ENCODE measurements at regions not wholly inside any gene's neighbourhood (a gene's known extent, or its start where the extent isn't known, plus 50 kb on each side); places are given as distances from the start of the nearest gene placed in this dataset.

DNA sequence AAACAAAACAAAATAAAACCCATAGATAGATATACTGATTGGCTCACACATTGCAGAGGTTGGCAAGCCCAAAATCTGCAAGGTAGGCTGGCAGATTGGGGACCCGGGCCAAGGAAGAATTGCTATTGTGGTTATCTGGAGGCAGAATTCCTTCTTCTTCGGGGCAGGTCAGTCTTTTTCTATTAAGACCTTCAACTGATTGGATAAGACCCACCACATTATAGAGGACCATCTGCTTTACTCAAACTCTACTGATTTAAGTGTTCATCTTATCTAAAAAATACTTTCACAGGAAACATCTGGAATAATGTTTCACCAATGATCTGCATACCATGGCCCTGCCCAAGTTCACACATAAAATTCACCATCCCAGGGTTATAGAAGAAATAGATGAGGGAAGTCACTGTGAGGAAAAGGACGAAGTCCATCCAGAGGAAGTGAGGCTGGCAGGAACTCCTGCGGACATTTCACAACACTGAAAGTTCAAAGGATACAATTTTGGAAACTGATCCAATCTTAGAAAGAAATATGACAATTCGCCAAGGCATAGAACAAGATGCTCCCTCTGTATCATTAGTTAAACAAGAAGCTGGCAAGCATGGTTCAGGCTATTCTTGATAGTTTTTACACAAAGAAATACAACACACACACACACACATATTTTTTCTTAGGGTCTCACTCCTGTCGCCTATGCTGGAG is 127.6 kb upstream of the MED13L start:
- DNase-seq = no peak

GRCh38 chr12:116406529-116406928 is 129.0 kb upstream of the MED13L start:
- no peak for DNase-seq

- no peak for DNase-seq
Observed at GRCh38 chr12:116408489-116409250, 131.2 kb upstream of the MED13L start.

DNA sequence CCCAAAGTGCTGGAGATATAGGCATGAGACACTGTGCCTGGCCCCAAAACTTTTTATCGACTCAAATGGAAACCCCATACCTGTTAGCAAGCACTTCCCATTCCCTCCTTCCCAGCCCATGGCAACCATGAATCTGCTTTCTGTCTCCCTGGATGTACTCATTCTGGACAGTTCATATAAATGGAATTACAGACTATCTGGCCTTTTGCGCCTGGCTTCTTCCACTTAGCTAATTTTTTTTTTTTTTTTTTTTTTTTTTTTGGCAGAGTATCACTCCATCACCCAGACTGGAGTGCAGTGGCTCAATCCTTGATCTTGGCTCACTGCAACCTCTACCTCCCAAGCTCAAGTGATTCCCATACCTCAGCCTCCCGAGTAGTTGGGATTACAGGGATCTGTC is 134.5 kb upstream of the MED13L start:
- no peak for DNase-seq

- no peak for DNase-seq
Observed at GRCh38 chr12:116414891-116415290, 137.4 kb upstream of the MED13L start.

DNA sequence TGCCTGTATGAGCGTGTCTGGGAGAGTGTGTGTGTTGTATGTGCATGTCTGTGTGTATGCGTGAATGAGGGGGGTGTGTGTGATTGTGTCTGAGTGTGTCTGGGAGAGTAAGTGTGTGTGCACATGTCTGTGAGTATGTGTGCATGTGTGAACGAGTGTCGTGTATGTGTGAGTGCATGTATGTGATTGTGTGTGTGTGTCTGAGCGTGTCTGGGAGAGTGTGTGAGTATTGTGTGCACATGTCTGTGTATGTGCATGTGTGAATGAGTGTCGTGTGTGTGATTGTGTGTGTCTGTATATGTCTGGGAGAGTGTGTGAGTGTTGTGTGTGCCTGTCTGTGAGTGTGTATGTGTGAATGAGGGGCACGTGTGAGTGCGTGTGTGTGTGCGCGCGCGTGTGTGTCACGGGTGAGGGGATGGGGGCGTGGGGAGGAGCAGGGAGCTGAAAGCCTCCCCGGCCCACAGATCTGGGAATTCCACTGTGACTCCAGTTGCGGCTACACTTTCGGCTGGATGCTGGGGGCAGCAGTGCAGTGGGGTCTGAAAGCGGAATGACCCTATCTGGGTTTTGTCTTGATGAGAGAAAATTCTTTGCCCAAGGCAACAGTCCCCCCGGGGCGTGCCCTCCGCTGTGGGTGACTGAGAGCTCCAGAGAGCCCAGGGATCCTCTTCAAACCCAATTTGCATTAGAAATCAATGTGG is 138.1 kb upstream of the MED13L start:
- DNase-seq = no peak

- no peak for DNase-seq
Observed at GRCh38 chr12:116416166-116416565, 138.7 kb upstream of the MED13L start.

DNA sequence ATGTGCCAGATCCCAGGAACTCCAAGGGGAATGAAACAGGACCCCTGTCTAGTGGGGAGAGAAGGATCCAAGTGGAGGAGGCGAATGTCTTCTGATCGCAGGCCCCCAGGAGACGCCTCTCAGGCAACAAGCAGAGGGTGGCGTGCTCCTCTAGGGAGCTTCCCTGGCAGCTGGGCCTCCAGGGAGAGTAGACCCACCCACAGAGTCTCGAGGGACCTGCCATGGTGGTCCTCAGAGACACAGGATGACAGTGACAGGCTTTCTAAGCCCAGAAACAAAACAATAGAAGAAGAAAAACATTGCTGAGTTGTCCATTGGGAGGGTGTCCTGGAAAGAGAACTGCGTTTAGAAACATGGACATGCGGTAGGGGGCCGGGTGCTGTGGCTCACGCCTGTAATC is 140.6 kb upstream of the MAP1LC3B2 start:
- DNase-seq = no peak

GRCh38 chr12:116420227-116420880 is 138.8 kb upstream of the MAP1LC3B2 start:
- no peak for DNase-seq

DNA sequence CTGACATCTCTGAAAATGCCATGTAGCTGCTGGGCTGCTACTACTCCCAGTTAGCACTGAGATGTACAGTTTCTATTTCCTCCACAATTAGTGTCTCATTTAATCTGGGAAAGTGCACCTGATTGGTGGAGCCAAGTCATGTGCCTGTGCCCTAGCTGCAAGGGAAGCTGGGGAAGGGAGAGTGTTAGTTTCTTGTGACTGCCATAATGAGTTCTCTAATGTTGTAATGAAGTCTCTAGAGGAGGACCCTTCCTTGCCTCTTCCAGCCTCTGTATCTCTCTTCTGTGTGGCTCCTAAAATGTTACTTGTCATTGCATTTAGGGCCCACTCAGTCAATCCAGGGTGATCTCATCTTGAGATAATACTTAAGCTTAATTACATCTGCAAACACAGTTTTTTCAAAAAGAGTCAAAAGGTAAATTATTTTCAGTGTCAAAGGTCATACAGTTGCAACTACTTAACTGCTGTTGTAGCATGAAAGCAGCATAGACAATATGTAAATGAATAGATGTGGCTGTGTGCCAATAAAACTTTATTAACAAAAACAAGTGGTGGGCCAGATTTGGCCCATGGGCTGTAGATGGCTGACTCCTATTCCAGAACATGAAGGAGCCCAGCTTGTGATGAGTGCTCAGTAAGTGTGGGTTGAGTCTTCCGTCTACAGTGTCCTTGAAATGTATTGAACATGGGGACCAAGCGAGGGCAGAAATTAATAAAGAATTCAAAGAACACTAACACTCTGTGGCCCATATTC is 137.2 kb upstream of the MAP1LC3B2 start:
- DNase-seq = no peak

- no peak for DNase-seq
Observed at GRCh38 chr12:116423094-116423493, 136.1 kb upstream of the MAP1LC3B2 start.

DNA sequence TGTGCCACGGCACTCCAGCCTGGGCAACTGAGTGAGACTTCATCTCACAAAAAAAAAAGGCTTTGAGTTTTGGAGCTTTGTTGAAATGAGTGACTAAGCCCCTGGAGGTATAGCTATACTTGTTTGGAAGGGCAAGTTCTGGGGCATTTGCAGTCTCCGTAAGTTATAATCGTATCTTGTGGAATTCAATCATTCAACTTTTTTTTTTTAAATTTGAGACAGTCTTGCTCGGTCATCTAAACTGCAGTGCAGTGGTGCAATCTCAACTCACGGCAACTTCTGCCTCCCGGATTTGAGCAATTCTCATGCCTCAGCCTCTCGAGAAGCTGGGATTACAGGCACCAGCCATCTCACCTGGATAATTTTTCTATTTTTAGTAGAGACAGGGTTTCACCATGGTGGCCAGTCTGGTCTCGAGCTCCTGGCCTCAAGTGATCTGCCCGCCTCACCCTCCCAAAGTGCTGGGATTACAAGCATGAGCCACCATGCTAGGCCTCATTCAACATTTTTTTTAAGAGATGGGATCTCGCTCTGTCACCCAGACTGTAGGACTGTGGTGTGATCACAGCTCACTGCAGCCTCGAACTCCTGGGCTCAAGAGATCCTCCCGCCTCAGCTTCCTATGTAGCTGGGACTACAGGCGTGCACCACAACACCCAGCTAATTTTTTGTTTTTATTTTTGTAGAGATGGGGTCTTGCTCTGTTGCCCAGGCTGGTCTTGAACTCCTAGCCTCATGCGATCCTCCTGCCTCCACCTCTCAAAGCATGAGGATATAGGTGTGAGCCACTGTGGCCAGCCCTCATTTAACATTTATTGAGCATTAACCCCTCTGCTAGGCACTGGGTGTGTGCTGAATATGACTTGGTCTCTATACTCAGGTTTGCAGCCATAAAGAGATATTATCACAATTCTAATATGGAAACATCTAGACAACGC is 133.7 kb upstream of the MAP1LC3B2 start:
- DNase-seq = no peak

DNA sequence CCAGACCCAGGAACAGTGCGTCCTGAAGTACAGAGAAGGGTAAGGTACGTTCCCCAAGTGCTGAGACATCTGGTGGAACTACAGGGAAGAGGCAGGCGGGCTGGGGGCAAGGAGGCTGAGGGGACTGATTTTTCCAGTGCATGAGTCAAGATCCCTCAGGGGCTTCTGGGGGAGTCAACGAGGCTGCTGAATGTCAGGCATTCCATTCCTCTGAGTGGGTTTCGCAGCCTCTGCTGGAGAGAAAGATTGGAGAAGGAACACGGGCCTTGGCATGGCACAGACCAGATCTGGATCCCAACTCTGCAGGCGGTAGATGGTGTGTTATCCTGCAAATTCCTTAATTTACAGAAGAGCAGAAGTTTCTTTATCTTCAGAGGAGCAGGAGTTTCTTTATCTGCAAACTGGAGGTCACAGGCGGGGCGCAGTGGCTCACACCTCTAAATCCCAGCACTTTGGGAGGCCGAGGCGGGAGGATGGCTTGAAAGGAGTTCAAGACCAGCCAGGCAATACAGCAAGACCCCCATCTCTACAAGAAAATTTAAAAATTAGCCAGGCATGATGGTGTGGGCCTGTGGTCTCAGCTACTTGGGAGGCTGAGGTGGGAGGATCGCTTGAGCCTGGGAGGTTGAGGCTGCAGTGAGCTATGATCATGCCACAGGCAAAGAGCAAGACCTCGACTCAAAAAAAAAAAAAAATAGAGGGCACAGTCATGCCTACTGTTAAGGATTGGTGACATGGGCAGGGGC is 132.6 kb upstream of the MAP1LC3B2 start:
- no peak for DNase-seq

DNA sequence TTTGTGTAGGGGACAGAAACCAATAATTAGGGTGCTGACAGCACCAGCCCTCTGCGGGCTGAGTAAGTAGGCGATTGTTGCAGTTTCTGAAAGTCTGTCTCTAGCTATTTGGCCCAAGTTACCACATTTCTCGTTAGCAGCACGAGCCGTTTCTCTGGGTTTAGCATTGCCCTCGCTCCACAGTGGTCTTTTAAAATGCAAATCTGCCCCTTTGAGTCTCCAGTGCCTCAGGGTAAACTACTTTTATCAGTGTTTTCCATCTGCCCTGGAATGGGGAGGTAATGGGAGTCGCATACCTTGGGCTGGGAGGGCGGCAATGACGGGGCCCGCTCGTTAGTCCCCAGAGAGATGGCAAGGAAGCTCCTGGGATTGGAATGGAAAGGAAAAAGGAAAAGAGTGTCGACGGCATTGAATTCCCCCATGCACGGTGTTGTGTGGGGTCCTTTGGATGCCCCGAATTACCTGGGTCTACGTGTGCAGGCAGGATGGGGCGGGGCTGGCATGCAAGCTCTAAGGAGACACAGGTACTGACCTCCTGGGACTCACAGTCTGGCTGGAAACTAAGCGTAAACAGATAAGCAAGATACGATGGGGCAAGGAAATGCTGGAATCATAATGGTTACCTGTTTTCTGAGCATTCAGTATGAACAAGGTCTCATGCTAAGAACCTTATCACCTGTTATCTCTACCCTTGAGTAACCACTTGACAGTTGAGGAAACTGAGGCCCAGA is 131.8 kb upstream of the MAP1LC3B2 start:
- no peak for DNase-seq

DNA sequence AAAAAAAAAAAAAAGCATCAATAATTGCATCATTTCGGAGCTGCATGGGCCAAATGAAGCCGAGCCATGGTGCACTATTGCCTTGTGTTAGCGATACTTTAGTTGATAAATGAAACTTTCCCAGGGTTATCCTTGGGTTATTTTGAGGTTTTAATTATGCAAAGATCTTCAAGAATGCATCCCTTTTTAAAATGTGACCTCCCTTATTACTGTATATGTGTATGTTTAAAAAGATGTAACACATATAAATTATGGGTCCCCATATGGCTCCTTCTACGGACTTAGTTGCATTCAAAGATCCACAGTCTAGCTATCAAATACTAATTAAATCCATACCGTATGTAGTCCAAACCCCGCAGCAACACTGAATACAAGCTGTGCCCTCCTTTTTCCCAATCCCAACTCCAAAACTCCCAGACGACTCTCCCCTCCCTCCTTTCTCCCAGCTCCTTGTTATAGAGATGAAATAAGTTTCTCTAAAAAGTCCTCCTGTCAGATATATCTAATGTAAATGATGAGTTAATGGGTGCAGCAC is 129.3 kb upstream of the MAP1LC3B2 start:
- no peak for DNase-seq

- no peak for DNase-seq
Observed at GRCh38 chr12:116430911-116431565, 128.1 kb upstream of the MAP1LC3B2 start.

GRCh38 chr12:116431677-116432300 is 127.4 kb upstream of the MAP1LC3B2 start:
- no peak for DNase-seq

DNA sequence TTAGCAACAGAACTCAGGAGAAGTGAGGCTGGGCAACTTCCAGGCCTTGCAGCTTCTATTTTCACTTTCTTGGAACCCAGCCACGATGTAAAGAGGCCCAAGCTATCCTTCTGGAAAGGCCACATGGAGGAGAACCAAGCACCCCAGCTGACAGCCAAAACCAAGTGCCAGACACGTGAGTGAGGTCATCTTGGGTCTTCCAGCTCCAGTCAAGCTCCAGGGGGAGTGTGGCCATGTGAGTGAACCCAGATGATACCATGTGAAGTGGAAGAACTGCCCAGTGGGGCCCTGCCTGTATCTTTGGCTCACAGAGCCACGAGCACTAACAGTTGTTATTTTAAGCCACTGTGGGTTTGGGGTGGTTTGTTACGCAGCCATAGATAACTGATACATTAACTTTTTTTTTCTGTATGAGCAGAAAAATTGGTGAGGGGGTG is 126.8 kb upstream of the MAP1LC3B2 start:
- no peak for DNase-seq

DNA sequence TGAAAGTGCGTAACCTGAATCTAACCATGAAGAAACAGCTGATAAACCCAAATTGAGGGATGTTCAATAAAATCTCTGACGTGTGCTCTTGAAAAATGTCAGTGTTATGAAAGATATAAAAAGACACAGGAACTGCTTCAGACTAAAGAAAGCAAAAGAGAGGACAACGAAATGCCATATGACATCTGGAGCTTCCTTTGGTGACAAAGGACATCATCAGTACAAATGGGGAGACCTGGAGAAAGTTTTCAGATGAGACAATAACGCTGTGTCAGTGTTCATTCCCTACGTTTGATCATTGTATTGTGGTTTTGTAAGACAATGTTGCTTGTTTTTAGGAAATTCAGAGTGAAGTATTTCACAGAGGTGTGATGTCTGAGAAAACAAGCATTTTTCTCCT is 125.9 kb upstream of the MAP1LC3B2 start:
- DNase-seq = no peak

Data from stimulated activated CD4-positive, alpha-beta T cell treated with anti-CD3 and anti-CD28 coated beads, Interleukin-4, amount 100 ng/mL, for 1 hour (primary cell).